CD8-positive, alpha-beta memory T cell (primary cell): ENCODE measurements at regions not wholly inside any gene's neighbourhood (a gene's known extent, or its start where the extent isn't known, plus 50 kb on each side); places are given as distances from the start of the nearest gene placed in this dataset.

ENCODE experiments used
- CTCF ChIA-PET: fragments of 350-600 bp; sonication (Branson Sonifier 250); formaldehyde crosslinking; loops from one replicate; lab custom pipeline; 2021; ENCODE audit warnings: antibody characterized with exemption; lab: Charles Lee
- POLR2A ChIA-PET: fragments of 350-600 bp; sonication (Branson Sonifier 250); formaldehyde crosslinking; loops from one replicate; lab custom pipeline; 2021; ENCODE audit warnings: antibody characterized with exemption; lab: Charles Lee
- DNase-seq, 5 donors: peaks; one replicate each; pipeline versions ENCODE4 v3.0.0 to v3.0.0-alpha.2; 2020 to 2022; ENCODE audit warnings: mixed read lengths in 1 of 5
- H3K27ac ChIP-seq: one replicate; pipeline ENCODE4 v1.7.0; 2013; ENCODE audit warnings: low read depth, mild to moderate bottlenecking, low read length, moderate library complexity
- H3K27me3 ChIP-seq: 2 replicates; pipeline ENCODE4 v1.7.0; 2013; ENCODE audit warnings: low read length, mild to moderate bottlenecking; ENCODE audit not compliant: insufficient read depth, poor library complexity, severe bottlenecking
- H3K36me3 ChIP-seq: 2 replicates; pipeline ENCODE4 v1.7.0; 2013; ENCODE audit warnings: mild to moderate bottlenecking, low read length, moderate library complexity; ENCODE audit not compliant: insufficient read depth
- H3K4me1 ChIP-seq: 2 replicates; pipeline ENCODE4 v1.7.0; 2013; ENCODE audit warnings: mild to moderate bottlenecking, low read length, moderate library complexity; ENCODE audit not compliant: insufficient read depth
- H3K4me3 ChIP-seq: 2 replicates; pipeline ENCODE4 v1.7.0; 2013; ENCODE audit warnings: mild to moderate bottlenecking, low read length
- H3K9me3 ChIP-seq: 2 replicates; pipeline ENCODE4 v1.7.0; 2013; ENCODE audit warnings: mild to moderate bottlenecking, low read length
- H3K27ac Mint-ChIP-seq, 8 donors: one replicate each; pipeline ENCODE4 v1.8.0; 2020 to 2021; ENCODE audit warnings: mixed read lengths in 8 of 8, mild to moderate bottlenecking in 6 of 8, inconsistent platforms in 3 of 8, moderate library complexity in 3 of 8
- H3K27me3 Mint-ChIP-seq, 2 donors: one replicate each; pipeline ENCODE4 v1.8.0; 2020 to 2021; ENCODE audit warnings: mixed read lengths in 2 of 2, mild to moderate bottlenecking in 1 of 2, moderate library complexity in 1 of 2
- H3K36me3 Mint-ChIP-seq, 3 donors: one replicate each; pipeline ENCODE4 v1.8.0; 2020 to 2021; ENCODE audit warnings: mixed read lengths in 3 of 3, inconsistent platforms in 1 of 3, mild to moderate bottlenecking in 1 of 3
- H3K4me1 Mint-ChIP-seq, 3 donors: one replicate each; pipeline ENCODE4 v1.8.0; 2020 to 2021; ENCODE audit warnings: mixed read lengths in 3 of 3, inconsistent platforms in 1 of 3, mild to moderate bottlenecking in 1 of 3
- H3K4me3 Mint-ChIP-seq, 7 donors: one replicate each; pipeline ENCODE4 v1.8.0; 2020 to 2021; ENCODE audit warnings: mixed read lengths in 7 of 7, mild to moderate bottlenecking in 6 of 7, moderate library complexity in 4 of 7, inconsistent platforms in 2 of 7
- H3K9me3 Mint-ChIP-seq, 5 donors: one replicate each; pipeline ENCODE4 v1.8.0; 2020 to 2022; ENCODE audit warnings: mixed read lengths in 5 of 5, mild to moderate bottlenecking in 3 of 5, moderate library complexity in 2 of 5, inconsistent platforms in 1 of 5

GRCh38 chr13:44017756-44018309 lies 138.1 kb downstream of the LACC1 start:
- H3K27me3 ChIP-seq = no peaks in the 10 kb centered on the region
- H3K4me3 ChIP-seq = no peak overlapping the region
- no peak for DNase-seq
- no peaks in the 10 kb centered on the region for H3K36me3 ChIP-seq
- H3K36me3 Mint-ChIP-seq = no peaks in the 10 kb centered on the region
- H3K9me3 Mint-ChIP-seq = no peaks in the 10 kb centered on the region
- no peaks in the 10 kb centered on the region for H3K4me1 Mint-ChIP-seq
- H3K4me3 Mint-ChIP-seq = no peak overlapping the region
- ChIA-PET POLR2A (no interaction called here), CTCF (no interaction called here)
- H3K27ac Mint-ChIP-seq = peak overlapping the region in 1 of 8 donors; percentile 26
- peaks cover 2 to 8% of the 10 kb centered on the region in 2 donors for H3K27me3 Mint-ChIP-seq
- no peaks in the 10 kb centered on the region for H3K9me3 ChIP-seq
- H3K27ac ChIP-seq = no peak overlapping the region
- no peaks in the 10 kb centered on the region for H3K4me1 ChIP-seq

- DNase-seq = no peak
- Histone ChIP-seq H3K4me3 (no peak overlapping the region), H3K4me1 (no peaks in the 10 kb centered on the region), H3K36me3 (no peaks in the 10 kb centered on the region), H3K27ac (no peak overlapping the region), H3K27me3 (no peaks in the 10 kb centered on the region), H3K9me3 (no peaks in the 10 kb centered on the region)
- H3K36me3 Mint-ChIP-seq = no peaks in the 10 kb centered on the region
- H3K27ac Mint-ChIP-seq = no peak overlapping the region
- POLR2A ChIA-PET = no interaction called here
- H3K27me3 Mint-ChIP-seq = peaks cover 3 to 12% of the 10 kb centered on the region in 2 donors
- CTCF ChIA-PET = no interaction called here
- no peaks in the 10 kb centered on the region for H3K9me3 Mint-ChIP-seq
- H3K4me3 Mint-ChIP-seq = no peak overlapping the region
- no peaks in the 10 kb centered on the region for H3K4me1 Mint-ChIP-seq
These were observed 139.9 kb downstream of the LACC1 start for GRCh38 chr13:44019651-44020050.

- Mint-ChIP-seq H3K9me3 (no peaks in the 10 kb centered on the region), H3K4me1 (no peaks in the 10 kb centered on the region), H3K27me3 (peaks cover 5 to 22% of the 10 kb centered on the region in 2 donors), H3K36me3 (no peaks in the 10 kb centered on the region), H3K27ac (no peak overlapping the region), H3K4me3 (no peak overlapping the region)
- no peak for DNase-seq
- POLR2A ChIA-PET = no interaction called here
- Histone ChIP-seq H3K27ac (no peak overlapping the region), H3K4me3 (no peak overlapping the region), H3K27me3 (no peaks in the 10 kb centered on the region), H3K4me1 (no peaks in the 10 kb centered on the region), H3K36me3 (no peaks in the 10 kb centered on the region), H3K9me3 (no peaks in the 10 kb centered on the region)
- CTCF ChIA-PET = no interaction called here
These were observed 141.7 kb downstream of the LACC1 start for GRCh38 chr13:44021422-44021821.

GRCh38 chr13:44022196-44022595 lies 142.5 kb downstream of the LACC1 start:
- Histone ChIP-seq H3K9me3 (no peaks in the 10 kb centered on the region), H3K27me3 (no peaks in the 10 kb centered on the region), H3K36me3 (no peaks in the 10 kb centered on the region), H3K4me3 (no peak overlapping the region), H3K4me1 (no peaks in the 10 kb centered on the region), H3K27ac (no peak overlapping the region)
- Mint-ChIP-seq H3K9me3 (no peaks in the 10 kb centered on the region), H3K4me1 (no peaks in the 10 kb centered on the region), H3K27ac (no peak overlapping the region), H3K27me3 (peaks cover 5 to 25% of the 10 kb centered on the region in 2 donors), H3K36me3 (no peaks in the 10 kb centered on the region), H3K4me3 (no peak overlapping the region)
- ChIA-PET POLR2A (no interaction called here), CTCF (no interaction called here)
- no peak for DNase-seq

- Mint-ChIP-seq H3K4me1 (no peaks in the 10 kb centered on the region), H3K36me3 (no peaks in the 10 kb centered on the region), H3K27me3 (peaks cover 3 to 31% of the 10 kb centered on the region in 2 donors), H3K4me3 (no peak overlapping the region), H3K27ac (no peak overlapping the region), H3K9me3 (no peaks in the 10 kb centered on the region)
- POLR2A ChIA-PET = no interaction called here
- Histone ChIP-seq H3K27me3 (no peaks in the 10 kb centered on the region), H3K27ac (no peak overlapping the region), H3K36me3 (no peaks in the 10 kb centered on the region), H3K9me3 (no peaks in the 10 kb centered on the region), H3K4me1 (no peaks in the 10 kb centered on the region), H3K4me3 (no peak overlapping the region)
- CTCF ChIA-PET = no interaction called here
- DNase-seq = no peak
These were observed 144.6 kb downstream of the LACC1 start for GRCh38 chr13:44024167-44024845.

GRCh38 chr13:44024846-44025195 lies 145.1 kb downstream of the LACC1 start:
- Mint-ChIP-seq H3K27ac (no peak overlapping the region), H3K4me1 (no peaks in the 10 kb centered on the region), H3K27me3 (peaks cover 3 to 34% of the 10 kb centered on the region in 2 donors), H3K4me3 (no peak overlapping the region), H3K9me3 (no peaks in the 10 kb centered on the region), H3K36me3 (no peaks in the 10 kb centered on the region)
- Histone ChIP-seq H3K4me3 (no peak overlapping the region), H3K27ac (no peak overlapping the region), H3K4me1 (no peaks in the 10 kb centered on the region), H3K27me3 (no peaks in the 10 kb centered on the region), H3K36me3 (no peaks in the 10 kb centered on the region), H3K9me3 (no peaks in the 10 kb centered on the region)
- POLR2A ChIA-PET = no interaction called here
- no peak for DNase-seq
- CTCF ChIA-PET = no interaction called here

- Histone ChIP-seq H3K4me1 (no peaks in the 10 kb centered on the region), H3K27ac (no peak overlapping the region), H3K4me3 (no peak overlapping the region), H3K27me3 (no peaks in the 10 kb centered on the region), H3K36me3 (no peaks in the 10 kb centered on the region), H3K9me3 (no peaks in the 10 kb centered on the region)
- H3K9me3 Mint-ChIP-seq = no peaks in the 10 kb centered on the region
- H3K4me3 Mint-ChIP-seq = no peak overlapping the region
- H3K27ac Mint-ChIP-seq = no peak overlapping the region
- no peak for DNase-seq
- H3K27me3 Mint-ChIP-seq = peaks cover 3 to 34% of the 10 kb centered on the region in 2 donors
- H3K36me3 Mint-ChIP-seq = no peaks in the 10 kb centered on the region
- H3K4me1 Mint-ChIP-seq = no peaks in the 10 kb centered on the region
- ChIA-PET CTCF (no interaction called here), POLR2A (no interaction called here)
These were observed 146.5 kb downstream of the LACC1 start for GRCh38 chr13:44026194-44026593.

- POLR2A ChIA-PET = no interaction called here
- H3K27me3 Mint-ChIP-seq = peaks cover 3 to 31% of the 10 kb centered on the region in 2 donors
- CTCF ChIA-PET = no interaction called here
These were observed 149.0 kb downstream of the LACC1 start for GRCh38 chr13:44028734-44029133.

More at GRCh38 chr13:44028734-44029133, 149.0 kb downstream of the LACC1 start:
- no peak overlapping the region for H3K27ac Mint-ChIP-seq
- Histone ChIP-seq H3K4me3 (no peak overlapping the region), H3K4me1 (no peaks in the 10 kb centered on the region), H3K36me3 (no peaks in the 10 kb centered on the region), H3K27ac (no peak overlapping the region), H3K9me3 (no peaks in the 10 kb centered on the region), H3K27me3 (no peaks in the 10 kb centered on the region)
- no peaks in the 10 kb centered on the region for H3K9me3 Mint-ChIP-seq
- no peak overlapping the region for H3K4me3 Mint-ChIP-seq
- no peaks in the 10 kb centered on the region for H3K4me1 Mint-ChIP-seq
- no peaks in the 10 kb centered on the region for H3K36me3 Mint-ChIP-seq
- DNase-seq = no peak
